AG09319 (cell line): ENCODE measurements at regions not wholly inside any gene's neighbourhood (a gene's known extent, or its start where the extent isn't known, plus 50 kb on each side); places are given as distances from the start of the nearest gene placed in this dataset.

ENCODE experiments used
- DNase-seq: peaks from one replicate; pipeline ENCODE4 v3.0.0-alpha.2; 2010; ENCODE audit warnings: low read depth; ENCODE audit errors: extremely low read depth
- TF ChIP-seq, protein P1 (sequence below): IDR thresholded peaks from 2 replicates; pipeline ENCODE4 v1.5.1; 2011; ENCODE audit warnings: low read depth, mild to moderate bottlenecking, inconsistent platforms, low read length, moderate library complexity

GRCh38 chr2:195461010-195461409 lies 196.0 kb upstream of the SLC39A10 start:
- TF ChIP-seq, protein P1, sequence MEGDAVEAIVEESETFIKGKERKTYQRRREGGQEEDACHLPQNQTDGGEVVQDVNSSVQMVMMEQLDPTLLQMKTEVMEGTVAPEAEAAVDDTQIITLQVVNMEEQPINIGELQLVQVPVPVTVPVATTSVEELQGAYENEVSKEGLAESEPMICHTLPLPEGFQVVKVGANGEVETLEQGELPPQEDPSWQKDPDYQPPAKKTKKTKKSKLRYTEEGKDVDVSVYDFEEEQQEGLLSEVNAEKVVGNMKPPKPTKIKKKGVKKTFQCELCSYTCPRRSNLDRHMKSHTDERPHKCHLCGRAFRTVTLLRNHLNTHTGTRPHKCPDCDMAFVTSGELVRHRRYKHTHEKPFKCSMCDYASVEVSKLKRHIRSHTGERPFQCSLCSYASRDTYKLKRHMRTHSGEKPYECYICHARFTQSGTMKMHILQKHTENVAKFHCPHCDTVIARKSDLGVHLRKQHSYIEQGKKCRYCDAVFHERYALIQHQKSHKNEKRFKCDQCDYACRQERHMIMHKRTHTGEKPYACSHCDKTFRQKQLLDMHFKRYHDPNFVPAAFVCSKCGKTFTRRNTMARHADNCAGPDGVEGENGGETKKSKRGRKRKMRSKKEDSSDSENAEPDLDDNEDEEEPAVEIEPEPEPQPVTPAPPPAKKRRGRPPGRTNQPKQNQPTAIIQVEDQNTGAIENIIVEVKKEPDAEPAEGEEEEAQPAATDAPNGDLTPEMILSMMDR: no peak
- no peak for DNase-seq

DNA sequence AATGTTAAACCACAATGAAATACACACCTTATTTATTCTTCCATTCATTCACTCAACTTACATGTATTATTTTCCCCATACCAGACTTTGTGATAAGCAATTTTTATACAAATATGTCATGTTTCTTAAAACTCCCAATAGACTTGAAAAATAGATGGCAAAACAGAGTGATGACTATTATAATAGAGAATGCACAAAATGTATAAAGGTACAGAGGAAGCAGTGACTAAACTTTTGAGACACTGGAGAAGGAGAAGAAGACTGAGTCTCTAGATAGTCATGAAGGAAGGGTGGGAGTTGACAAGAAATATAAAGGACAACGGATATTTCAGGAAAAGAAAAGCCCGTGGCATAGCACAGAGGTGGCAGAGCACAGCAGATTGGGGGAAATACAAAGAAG lies 198.1 kb upstream of the SLC39A10 start:
- no peak for DNase-seq
- TF ChIP-seq, protein P1: no peak

GRCh38 chr2:195457873-195458272 lies 199.2 kb upstream of the SLC39A10 start:
- no peak for DNase-seq
- TF ChIP-seq, protein P1: no peak

- no peak for DNase-seq
- TF ChIP-seq, protein P1: no peak
Measured at GRCh38 chr2:195456771-195457170, 200.3 kb upstream of the SLC39A10 start.

GRCh38 chr2:195451160-195451559 lies 205.9 kb upstream of the SLC39A10 start:
- DNase-seq: no peak
- TF ChIP-seq, protein P1: no peak

DNA sequence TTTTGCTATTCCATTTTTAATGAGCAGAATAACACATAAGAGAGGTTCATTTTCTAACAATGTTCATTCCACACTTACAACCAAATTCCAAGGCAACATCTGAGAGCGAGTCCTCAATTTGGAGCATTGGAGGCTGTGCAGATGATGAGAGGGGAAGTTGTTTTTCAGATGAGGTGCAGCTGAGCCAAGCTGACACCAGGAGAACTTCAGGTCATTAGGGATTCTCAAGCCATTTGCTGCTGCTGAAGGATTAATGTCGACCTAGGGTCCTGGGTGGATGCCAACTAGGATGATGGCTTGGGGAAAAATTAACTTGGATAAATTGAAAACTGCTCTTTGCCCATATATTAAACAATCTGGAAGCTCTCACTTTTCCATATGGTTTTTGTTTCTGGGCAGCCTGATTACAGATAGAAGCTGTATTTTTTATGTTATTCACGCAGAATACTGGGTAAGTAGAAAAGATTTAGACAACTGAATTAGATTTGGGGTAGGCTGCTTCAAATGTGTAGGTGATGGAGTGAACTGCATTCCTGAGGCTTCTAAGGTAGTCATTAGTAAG lies 206.4 kb upstream of the SLC39A10 start:
- no peak for DNase-seq
- TF ChIP-seq, protein P1: no peak

GRCh38 chr2:195447323-195447975 lies 209.6 kb upstream of the SLC39A10 start:
- TF ChIP-seq, protein P1: no peak
- no peak for DNase-seq
